SK-N-MC (cell line): ENCODE measurements at regions not wholly inside any gene's neighbourhood (a gene's known extent, or its start where the extent isn't known, plus 50 kb on each side); places are given as distances from the start of the nearest gene placed in this dataset.

ENCODE experiments used
- EZH2 ChIP-seq: fragments of 200-600 bp; sonication (generic); IDR thresholded peaks from one replicate; pipeline ENCODE4 v1.6.1; 2017; ENCODE audit warnings: antibody characterized with exemption
- POLR2AphosphoS5 ChIP-seq: IDR thresholded peaks from 2 replicates; pipeline ENCODE4 v1.6.1; 2012; ENCODE audit warnings: mild to moderate bottlenecking, low read depth, low read length, borderline replicate concordance

GRCh38 chr6:111943726-111944125, 70.5 kb upstream of the FYN start:
- TF ChIP-seq POLR2AphosphoS5 (no peak), EZH2 (no peak)
